HepG2 (cell line): ENCODE measurements at regions not wholly inside any gene's neighbourhood (a gene's known extent, or its start where the extent isn't known, plus 50 kb on each side); places are given as distances from the start of the nearest gene placed in this dataset.

Experiments
- ATAC-seq: fragments of 200-7000 bp; cut with Tn5 transposase; 3 replicates; pipeline ENCODE4 v1.9.1; 2020; ENCODE audit warnings: mild to moderate bottlenecking, moderate library complexity
- BruUV-seq: library from RNA; stranded (reverse); fragments of 400-500 nt; replicated peaks from 2 replicates; lab custom pipeline; 2021; lab: Mats Ljungman, UMichigan
- CTCF ChIA-PET: fragments of 300-600 bp; formaldehyde crosslinking; extraction: SDS; loops from one replicate; lab custom pipeline; 2021; ENCODE audit warnings: low total read pairs, inconsistent platforms, low intra/inter-chr PET ratio; lab: Yijun Ruan, JAX
- POLR2A ChIA-PET: fragments of 350-600 bp; sonication (Branson Sonifier 250); formaldehyde crosslinking; loops from one replicate; lab custom pipeline; 2020; ENCODE audit warnings: antibody characterized with exemption, inconsistent platforms; lab: Yijun Ruan, JAX
- DNase-seq: peaks from one replicate; pipeline ENCODE4 v3.0.0-alpha.2; 2015; ENCODE audit warnings: low spot score
- FAIRE-seq: peaks from 3 replicates; lab custom pipeline; 2011; peaks lifted over from hg19 to GRCh38; lab: Jason Lieb, UNC
- H2AFZ ChIP-seq: one replicate; pipeline ENCODE4 v1.6.1; 2011; ENCODE audit warnings: low read length, inconsistent platforms
- H3K27ac ChIP-seq: fragments of 300-600 bp; 3 replicates; pipeline ENCODE4 v1.8.0; 2011; ENCODE audit warnings: mixed run types, mild to moderate bottlenecking, mixed read lengths, low read length, inconsistent platforms; ENCODE audit not compliant: insufficient read depth; ENCODE audit errors: extremely low read length
- H3K27me3 ChIP-seq, 2 experiments: fragments of 200-600 bp in 1 of 2; 2 replicates in 1 of 2; 3 replicates in 1 of 2; pipeline versions ENCODE4 v1.6.0 to v1.8.0; 2011; ENCODE audit warnings: low read length in 2 of 2, mild to moderate bottlenecking in 2 of 2, moderate library complexity in 2 of 2, inconsistent platforms in 1 of 2; ENCODE audit not compliant: insufficient read depth in 2 of 2, control insufficient read depth in 1 of 2
- H3K36me3 ChIP-seq, 2 experiments: fragments of 200-600 bp in 1 of 2; replicated peaks in 1 of 2; 2 replicates in 1 of 2; 3 replicates in 1 of 2; pipeline versions ENCODE4 v1.5.1 to v1.8.0; 2011; ENCODE audit warnings: low read length in 2 of 2, inconsistent platforms in 1 of 2; ENCODE audit not compliant: insufficient read depth in 2 of 2, control insufficient read depth in 1 of 2
- H3K4me1 ChIP-seq: 2 replicates; pipeline ENCODE4 v1.5.1; 2012; ENCODE audit warnings: low read length, inconsistent platforms; ENCODE audit not compliant: insufficient read depth
- H3K4me2 ChIP-seq: 2 replicates; pipeline ENCODE4 v1.6.0; 2011; ENCODE audit warnings: low read depth, low read length, inconsistent platforms
- H3K4me3 ChIP-seq, 3 experiments: fragments of 200-600 bp in 1 of 3; sonication (generic), shearing (Covaris generic) in 1 of 3; replicated peaks in 1 of 3; 2 replicates each; pipeline ENCODE4 v1.5.1; 2011 to 2016; ENCODE audit warnings: low read length in 3 of 3, inconsistent platforms in 2 of 3, low read depth in 2 of 3, mild to moderate bottlenecking in 2 of 3, control low read depth in 1 of 3, mixed read lengths in 1 of 3; ENCODE audit not compliant: insufficient read depth in 1 of 3
- H3K79me2 ChIP-seq: one replicate; pipeline ENCODE4 v1.6.1; 2011; ENCODE audit warnings: low read length, inconsistent platforms; ENCODE audit not compliant: insufficient read depth
- H3K9ac ChIP-seq: 2 replicates; pipeline ENCODE4 v1.6.0; 2011; ENCODE audit warnings: mild to moderate bottlenecking, low read depth, low read length, inconsistent platforms; ENCODE audit not compliant: insufficient read depth
- H3K9me3 ChIP-seq: 2 replicates; pipeline ENCODE4 v1.5.1; 2012; ENCODE audit warnings: mild to moderate bottlenecking, low read length
- H4K20me1 ChIP-seq: 2 replicates; pipeline ENCODE4 v1.6.0; 2011; ENCODE audit warnings: inconsistent platforms, mild to moderate bottlenecking, low read length, moderate library complexity; ENCODE audit not compliant: insufficient read depth
- FOXO4 ChIP-seq: sonication (generic); formaldehyde crosslinking; conservative IDR thresholded peaks from 2 replicates; pipeline ENCODE4 v1.8.1; 2023; ENCODE audit warnings: missing genetic modification reagents
- FUBP1 ChIP-seq: sonication (generic); formaldehyde crosslinking; IDR thresholded peaks from 2 replicates; pipeline ENCODE4 v1.5.1; 2020; ENCODE audit warnings: missing genetic modification reagents, mild to moderate bottlenecking, borderline replicate concordance
- GTF2F1 ChIP-seq: fragments of 150-350 bp; IDR thresholded peaks from 2 replicates; pipeline ENCODE4 v1.6.1; 2014; ENCODE audit warnings: low read length
- HNF4G ChIP-seq, 2 experiments: sonication (generic) in 1 of 2; formaldehyde crosslinking in 1 of 2; IDR thresholded peaks; 2 replicates each; pipeline versions ENCODE4 v1.4.0 to v1.6.1; 2011 to 2020; ENCODE audit warnings: borderline replicate concordance in 2 of 2, low read depth in 2 of 2, mild to moderate bottlenecking in 2 of 2, low read length in 1 of 2, missing genetic modification reagents in 1 of 2, moderate library complexity in 1 of 2
- KMT2B ChIP-seq: IDR thresholded peaks from 2 replicates; pipeline ENCODE4 v1.6.1; 2016; ENCODE audit warnings: missing genetic modification reagents, missing compliant biosample characterization
- MAFG ChIP-seq: sonication (generic); formaldehyde crosslinking; IDR thresholded peaks from 2 replicates; pipeline ENCODE4 v1.5.1; 2020; ENCODE audit warnings: mild to moderate bottlenecking, missing genetic modification reagents
- MXD4 ChIP-seq: IDR thresholded peaks from 2 replicates; pipeline ENCODE4 v1.6.1; 2016; ENCODE audit warnings: mild to moderate bottlenecking, missing biosample characterization, missing genetic modification reagents
- NFE2L2 ChIP-seq: fragments of 150-350 bp; IDR thresholded peaks from 2 replicates; pipeline ENCODE4 v1.6.1; 2014; ENCODE audit warnings: low read length
- PCBP2 ChIP-seq: fragments of 200-400 bp; formaldehyde crosslinking; optimal IDR thresholded peaks from 2 replicates; pipeline ENCODE3; 2018; ENCODE audit warnings: low read length, low read depth; ENCODE audit not compliant: poor library complexity, severe bottlenecking
- RBAK ChIP-seq: sonication (generic); formaldehyde crosslinking; IDR thresholded peaks from 2 replicates; pipeline ENCODE4 v1.5.1; 2020; ENCODE audit warnings: mild to moderate bottlenecking, missing genetic modification reagents
- SALL2 ChIP-seq: sonication (generic); formaldehyde crosslinking; IDR thresholded peaks from 2 replicates; pipeline ENCODE4 v1.8.1; 2023; ENCODE audit warnings: mild to moderate bottlenecking, missing genetic modification reagents, inconsistent platforms
- SMAD1 ChIP-seq: sonication (generic); formaldehyde crosslinking; IDR thresholded peaks from 2 replicates; pipeline ENCODE4 v1.4.0; 2020; ENCODE audit warnings: missing genetic modification reagents, low read depth, mild to moderate bottlenecking, borderline replicate concordance
- SMC3 ChIP-seq: IDR thresholded peaks from 2 replicates; pipeline ENCODE4 v1.6.1; 2011; ENCODE audit warnings: low read length, improper control_type of control experiment
- YEATS2 ChIP-seq: sonication (generic); formaldehyde crosslinking; IDR thresholded peaks from 2 replicates; pipeline ENCODE4 v1.4.0; 2020; ENCODE audit warnings: missing genetic modification reagents, borderline replicate concordance
- ZNF274 ChIP-seq: sonication (generic); formaldehyde crosslinking; IDR thresholded peaks from 2 replicates; pipeline ENCODE4 v1.5.1; 2020; ENCODE audit warnings: mild to moderate bottlenecking, missing genetic modification reagents
- ZNF607 ChIP-seq: sonication (generic); formaldehyde crosslinking; IDR thresholded peaks from 2 replicates; pipeline ENCODE4 v1.5.1; 2020; ENCODE audit warnings: missing genetic modification reagents, mild to moderate bottlenecking, borderline replicate concordance
- ZNF713 ChIP-seq: sonication (generic); formaldehyde crosslinking; IDR thresholded peaks from 2 replicates; pipeline ENCODE4 v1.4.0; 2020; ENCODE audit warnings: mild to moderate bottlenecking, missing genetic modification reagents
- ZNF784 ChIP-seq: sonication (generic); formaldehyde crosslinking; IDR thresholded peaks from 2 replicates; pipeline ENCODE4 v1.5.1; 2020; ENCODE audit warnings: missing genetic modification reagents, mild to moderate bottlenecking, borderline replicate concordance
- ZZZ3 ChIP-seq: sonication (generic); formaldehyde crosslinking; IDR thresholded peaks from 2 replicates; pipeline ENCODE4 v1.4.0; 2020; ENCODE audit warnings: missing genetic modification reagents, mild to moderate bottlenecking, borderline replicate concordance
- WGBS: methylation state at CpG from one replicate; pipeline ENCODE4 v1.1.6; 2017; ENCODE audit warnings: low lambda C conversion rate; 5-methylcytosine and 5-hydroxymethylcytosine counted together
- in situ Hi-C: cut with HindIII; loops from 2 replicates; pipeline ENCODE4 v1.10.0; 2017; ENCODE audit warnings: low pct_unique_long_range_greater_than_20kb; ENCODE audit not compliant: extremely low pct_ligation_motif_present
- intact Hi-C: fragments of 100-400 bp; cut with micrococcal nuclease; formaldehyde crosslinking; loops from one replicate; pipeline ENCODE4 v1.10.0; 2022; ENCODE audit not compliant: unreplicated experiment

GRCh38 chr15:68504681-68505170 is 72.8 kb upstream of the ITGA11 start:
- Histone ChIP-seq H2AFZ (no peak overlapping the region), H3K9ac (no peak overlapping the region), H3K9me3 (no peaks in the 10 kb centered on the region), H3K36me3 (no peaks in the 10 kb centered on the region), H3K79me2 (no peaks in the 10 kb centered on the region), H3K27me3 (peaks cover 0 to 43% of the 10 kb centered on the region in 2 experiments; a peak in 2 of 5 replicates), H3K27ac (no peak overlapping the region), H4K20me1 (no peaks in the 10 kb centered on the region), H3K4me1 (no peaks in the 10 kb centered on the region), H3K4me2 (no peak overlapping the region), H3K4me3 (no peak overlapping the region)
- 7% methylated on average over 3 of the region's 8 CpGs for WGBS
- intact Hi-C loops = no loop called here
- ATAC-seq (no peak), DNase-seq (no peak), FAIRE-seq (no peak)
- TF ChIP-seq YEATS2 (CRISPR knock-in tag) = no peak
- TF ChIP-seq MAFG (CRISPR knock-in tag) = no peak
- no peak for TF ChIP-seq PCBP2
- no peak for TF ChIP-seq SMC3
- no peak for TF ChIP-seq NFE2L2
- TF ChIP-seq MXD4 (CRISPR knock-in tag) = no peak
- TF ChIP-seq ZNF713 (CRISPR knock-in tag) = no peak
- TF ChIP-seq RBAK (CRISPR knock-in tag) = no peak
- no peak for TF ChIP-seq ZNF784 (CRISPR knock-in tag)
- no peak for TF ChIP-seq GTF2F1
- TF ChIP-seq FOXO4 (CRISPR knock-in tag) = no peak
- TF ChIP-seq ZZZ3 (CRISPR knock-in tag) = no peak
- TF ChIP-seq FUBP1 = no peak
- no peak for TF ChIP-seq HNF4G (IDR thresholded peaks at IDR 0.05; ENCODE audit: borderline replicate concordance, low read depth, low read length)
- TF ChIP-seq HNF4G (CRISPR knock-in tag; IDR thresholded peaks at IDR 0.05; ENCODE audit: borderline replicate concordance, low read depth) = no peak
- TF ChIP-seq KMT2B (CRISPR knock-in tag) = no peak
- no peak for TF ChIP-seq SALL2 (CRISPR knock-in tag)
- TF ChIP-seq ZNF607 (CRISPR knock-in tag) = no peak
- TF ChIP-seq SMAD1 = no peak
- TF ChIP-seq ZNF274 (CRISPR knock-in tag) = no peak
- no TSS peak for BruUV-seq
- in situ Hi-C loops = no loop called here
- ChIA-PET POLR2A (no interaction called here), CTCF (no interaction called here)
